ENCODE measurements at regions not wholly inside any gene's neighbourhood (a gene's known extent, or its start where the extent isn't known, plus 50 kb on each side); places are given as distances from the start of the nearest gene placed in this dataset.
"Not testable (repeated sequence)": the region's sequence is repeated elsewhere in the genome, so short reads cannot be mapped to it uniquely, and the experiment has no call there.

DNA sequence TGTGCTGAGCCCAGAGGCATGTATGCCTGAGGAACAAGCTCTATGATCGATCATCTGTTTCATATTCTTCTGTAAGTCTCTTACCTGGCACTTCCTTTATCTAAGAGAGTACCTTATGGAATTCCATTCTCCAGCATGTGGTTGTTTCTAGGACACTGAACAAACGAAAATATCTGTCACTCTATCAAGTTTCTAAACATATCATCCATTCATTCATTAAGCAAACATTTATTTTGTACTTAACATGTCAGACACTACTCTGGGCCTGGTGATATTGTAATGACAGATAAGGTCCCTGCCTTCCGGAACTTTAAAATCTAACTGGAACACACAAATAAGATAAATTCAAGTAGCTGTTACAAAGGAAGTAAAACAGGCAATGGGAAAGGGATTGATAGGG, 477.1 kb downstream of the IGSF11 start:
- no peak for DNase-seq (ENCODE audit: low read depth)

DNA sequence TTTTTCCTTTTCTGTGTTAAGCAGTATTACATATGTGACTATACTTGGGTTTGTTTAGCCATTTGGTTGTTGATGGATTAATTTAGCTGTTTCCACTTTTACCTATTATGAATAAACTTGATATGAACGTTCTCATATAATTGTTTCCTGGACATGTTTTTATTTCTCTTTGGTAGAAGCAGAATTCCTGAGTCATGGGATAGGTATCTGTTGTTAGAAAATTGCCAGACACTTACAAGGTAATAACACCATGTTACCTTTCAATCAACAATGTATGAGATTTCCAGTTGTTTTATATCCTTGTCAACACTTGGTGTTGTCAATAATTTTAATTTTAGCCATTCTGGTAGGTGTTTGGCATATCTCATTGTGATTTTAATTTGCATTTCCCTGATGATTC, 475.4 kb downstream of the IGSF11 start:
- DNase-seq (ENCODE audit: low read depth): no peak

DNA sequence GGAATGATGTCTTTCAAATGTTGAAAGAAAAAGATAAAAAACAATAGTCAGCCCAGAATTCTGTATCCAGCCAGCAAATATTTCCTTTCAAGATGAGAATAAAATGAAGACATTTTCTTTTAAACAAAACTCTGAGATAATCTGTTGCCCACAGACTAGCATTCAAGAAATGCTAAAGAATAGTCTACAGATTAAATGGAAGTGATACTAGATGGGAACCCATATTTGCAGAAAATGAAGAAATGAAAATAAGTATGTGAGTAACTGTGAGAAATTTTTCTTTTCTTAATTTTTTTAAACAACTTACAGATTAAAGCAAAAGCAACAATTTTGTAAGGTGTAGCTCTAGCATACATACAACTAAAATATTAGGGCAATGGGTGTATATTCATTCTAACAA, 469.8 kb downstream of the IGSF11 start:
- DNase-seq (ENCODE audit: low read depth): no peak

DNA sequence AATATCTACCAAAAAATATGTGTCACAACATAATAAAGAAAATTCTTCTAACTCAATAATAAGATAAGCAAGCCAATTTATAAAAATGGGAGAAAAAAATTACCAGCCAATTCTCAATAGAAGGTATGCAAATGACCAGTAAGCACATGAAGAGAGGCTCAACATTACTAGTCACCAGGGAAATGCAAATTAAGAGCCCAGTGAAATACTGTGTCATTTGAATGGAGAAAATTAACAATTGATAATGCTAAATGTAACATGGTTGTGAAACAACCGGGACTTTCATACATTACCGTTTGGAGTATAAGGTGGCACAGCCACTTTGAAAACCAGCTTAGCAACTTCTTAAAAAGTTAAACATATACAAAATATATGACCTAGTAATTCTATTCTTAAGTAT, 460.7 kb downstream of the IGSF11 start:
- DNase-seq (ENCODE audit: low read depth): no peak

DNA sequence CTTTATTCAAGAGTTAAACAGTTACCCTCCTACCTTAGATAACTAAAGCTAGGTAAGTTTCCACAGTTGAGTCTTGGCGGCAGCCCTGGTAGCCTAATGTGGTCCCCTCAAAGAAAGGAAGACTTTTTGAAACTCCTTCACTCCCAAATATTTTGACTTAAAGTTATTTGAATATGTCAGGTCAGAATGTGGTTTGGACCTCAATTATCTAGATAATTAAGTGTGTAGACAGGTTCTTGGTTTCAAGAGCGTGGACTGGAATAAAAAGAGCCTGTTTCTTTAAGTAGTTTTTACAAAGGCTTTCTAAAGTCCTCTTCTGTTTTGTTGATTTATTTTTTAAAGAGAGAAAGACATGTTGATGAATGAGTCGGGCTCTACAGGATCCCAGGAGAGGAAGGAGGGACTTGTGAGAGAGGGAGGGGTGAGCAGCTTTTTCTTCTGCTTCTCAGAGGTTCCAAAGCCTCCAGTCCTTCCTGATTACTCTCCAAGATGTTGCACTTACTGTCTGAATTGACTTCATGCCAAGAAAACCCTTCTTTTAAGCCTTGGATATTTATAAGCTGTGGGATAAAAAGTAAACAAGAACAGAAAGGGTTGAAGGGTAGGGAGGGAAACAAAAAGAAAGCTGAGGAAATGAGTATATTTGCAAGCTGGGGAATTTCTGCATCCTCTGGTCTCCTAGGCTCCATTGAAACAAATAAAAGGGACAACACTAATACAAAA, 457.4 kb downstream of the IGSF11 start:
- no peak for DNase-seq (ENCODE audit: low read depth)

DNA sequence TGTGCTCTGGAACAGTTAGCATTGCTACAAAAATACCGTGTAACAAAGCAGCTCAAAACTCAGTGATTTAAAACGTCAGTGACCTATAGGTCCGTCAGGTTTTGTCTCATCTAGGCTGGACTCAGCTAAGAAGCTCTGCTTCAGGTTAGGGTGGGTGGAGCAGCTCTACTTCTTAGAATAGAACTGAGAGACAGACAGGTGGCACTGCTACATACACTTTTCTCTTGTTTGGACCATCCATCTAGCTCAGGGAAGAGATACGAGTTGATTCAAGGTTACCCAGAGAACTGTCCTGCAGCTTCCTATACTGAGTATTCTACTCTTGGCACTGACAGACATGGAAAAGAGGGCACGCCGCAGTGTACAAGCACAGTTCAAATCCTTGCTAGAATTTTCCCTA, 456.1 kb downstream of the IGSF11 start:
- no peak for DNase-seq (ENCODE audit: low read depth)

DNA sequence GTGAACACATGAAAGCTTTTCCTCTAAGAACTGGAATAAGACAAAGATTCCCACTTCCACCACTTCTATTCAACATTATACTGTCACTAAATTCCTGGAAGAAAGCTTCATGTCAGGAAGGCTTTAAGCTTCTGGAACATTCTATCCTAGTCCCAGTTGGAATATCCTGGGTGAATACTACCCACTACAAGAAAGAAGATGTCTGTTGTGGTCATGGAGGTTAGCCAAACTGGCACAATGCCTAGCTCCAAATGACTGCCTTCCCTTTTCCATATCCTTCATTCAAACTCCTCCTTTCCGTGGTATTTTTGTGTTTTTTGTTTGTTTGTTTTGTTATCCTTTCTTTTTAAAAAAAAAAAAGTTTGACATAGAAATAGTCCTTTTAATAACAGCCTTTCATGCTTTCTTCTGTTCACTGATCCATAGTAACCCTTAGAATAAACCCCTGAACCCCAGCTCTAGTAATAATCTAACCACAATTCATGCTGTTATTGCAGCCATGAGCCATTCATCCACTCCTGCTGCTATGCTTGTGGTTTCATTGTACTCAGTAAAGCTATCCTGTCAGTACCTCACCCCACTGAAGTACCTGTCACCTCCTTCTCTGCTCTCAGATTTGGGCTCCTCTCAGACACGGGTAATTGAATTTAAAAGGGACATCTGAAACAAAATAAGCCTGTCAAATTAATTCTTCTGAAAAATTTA, 447.5 kb downstream of the IGSF11 start:
- no peak for DNase-seq (ENCODE audit: low read depth)

DNA sequence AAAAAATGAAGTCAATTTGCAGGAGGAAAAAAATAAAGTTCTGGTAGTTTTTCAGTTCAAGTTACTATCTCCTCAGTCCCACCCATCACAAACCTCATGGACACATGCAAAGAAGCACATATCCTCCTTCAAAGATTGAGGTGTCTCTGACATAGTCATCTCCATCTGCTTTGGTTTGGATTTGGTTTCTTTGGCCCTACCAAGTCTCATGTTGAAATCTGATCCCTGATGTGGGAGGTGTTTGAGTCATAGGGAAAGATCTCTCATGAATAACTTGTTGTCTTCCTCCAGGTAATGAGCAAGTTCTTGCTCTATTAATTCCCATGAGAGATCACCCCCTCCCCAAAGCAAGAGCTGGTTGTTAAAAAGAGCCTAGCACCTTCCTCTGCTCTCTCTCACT, 446.8 kb downstream of the IGSF11 start:
- DNase-seq (ENCODE audit: low read depth): no peak

DNA sequence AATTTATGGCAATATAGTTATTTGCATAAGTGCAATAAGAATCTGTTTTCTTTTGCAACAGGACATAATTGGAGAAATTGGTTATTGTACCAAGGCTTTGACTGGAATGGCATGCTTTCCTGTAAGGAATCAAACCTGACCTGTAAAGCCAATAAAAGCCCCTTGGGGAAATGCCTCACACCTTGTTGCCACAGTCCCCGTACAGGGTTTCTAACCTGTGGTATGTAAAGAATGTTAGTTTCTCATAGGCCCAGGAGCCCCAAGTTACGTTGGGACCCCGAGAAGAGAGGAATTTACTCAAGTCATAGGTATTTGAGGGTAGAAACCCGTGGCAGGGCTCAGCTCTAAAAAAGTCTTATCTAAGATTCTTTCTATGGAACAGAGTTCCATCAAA, 441.4 kb downstream of the IGSF11 start:
- no peak for DNase-seq (ENCODE audit: low read depth)

DNA sequence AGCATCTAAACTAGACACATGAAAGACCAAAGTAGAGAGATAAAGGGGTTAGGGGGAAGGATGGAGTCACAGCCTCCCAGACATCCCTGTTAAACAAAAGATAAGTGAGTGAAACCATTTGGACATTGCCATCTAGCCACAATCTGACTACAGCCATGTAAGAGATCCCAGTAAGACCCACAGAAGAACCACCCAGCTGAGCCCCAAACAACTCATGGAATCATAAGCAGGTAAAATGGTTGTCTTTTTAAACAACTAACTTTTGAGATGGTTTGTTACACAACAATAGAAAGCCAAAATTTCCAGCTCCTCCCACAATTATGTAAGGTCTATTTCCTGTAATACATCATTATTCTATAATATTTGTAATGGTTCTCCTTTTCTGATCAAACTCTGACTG, 437.5 kb downstream of the IGSF11 start:
- no peak for DNase-seq (ENCODE audit: low read depth)

DNA sequence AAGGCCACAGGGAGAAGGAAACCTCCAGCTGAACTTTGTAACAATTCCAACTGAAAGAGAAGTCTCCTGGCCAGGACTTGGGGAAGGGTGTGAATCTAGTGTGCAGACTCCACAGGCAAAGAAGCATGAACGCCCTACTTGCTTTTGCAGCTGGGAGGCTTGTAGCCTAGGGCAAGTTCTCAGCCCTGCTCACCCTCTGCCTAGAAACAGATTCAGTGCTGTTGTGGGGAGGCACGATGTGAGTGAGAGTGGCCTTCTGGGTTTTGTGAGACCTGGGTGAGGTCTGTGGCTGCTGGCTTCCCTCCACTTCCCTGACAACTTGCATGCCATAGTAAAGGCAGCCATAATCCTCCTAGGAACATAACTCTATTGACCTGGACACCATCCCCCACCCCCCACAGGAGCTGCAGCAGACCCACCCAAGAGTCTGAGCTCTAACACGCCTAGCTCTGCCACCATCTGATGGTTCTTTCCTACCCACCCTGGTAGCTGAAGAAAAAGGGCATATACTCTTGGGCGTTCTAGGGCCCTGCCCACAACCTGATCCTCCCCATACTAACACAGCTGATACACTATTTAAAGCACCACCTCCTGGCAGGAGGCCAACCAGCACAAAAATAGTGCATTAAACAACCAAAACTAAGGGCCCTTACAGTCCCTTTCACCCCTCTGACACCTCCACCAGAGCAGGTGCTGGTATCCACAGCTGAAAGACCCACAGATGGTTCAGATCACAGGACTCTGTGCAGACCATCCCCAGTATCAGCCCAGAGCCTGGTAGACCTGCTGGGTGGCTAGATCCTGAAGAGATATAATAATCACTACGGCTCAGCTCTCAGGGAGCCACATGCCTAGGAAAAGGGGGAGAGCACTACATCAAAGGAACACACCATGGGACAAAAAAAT, 426.5 kb downstream of the IGSF11 start:
- DNase-seq (ENCODE audit: low read depth): no peak

DNA sequence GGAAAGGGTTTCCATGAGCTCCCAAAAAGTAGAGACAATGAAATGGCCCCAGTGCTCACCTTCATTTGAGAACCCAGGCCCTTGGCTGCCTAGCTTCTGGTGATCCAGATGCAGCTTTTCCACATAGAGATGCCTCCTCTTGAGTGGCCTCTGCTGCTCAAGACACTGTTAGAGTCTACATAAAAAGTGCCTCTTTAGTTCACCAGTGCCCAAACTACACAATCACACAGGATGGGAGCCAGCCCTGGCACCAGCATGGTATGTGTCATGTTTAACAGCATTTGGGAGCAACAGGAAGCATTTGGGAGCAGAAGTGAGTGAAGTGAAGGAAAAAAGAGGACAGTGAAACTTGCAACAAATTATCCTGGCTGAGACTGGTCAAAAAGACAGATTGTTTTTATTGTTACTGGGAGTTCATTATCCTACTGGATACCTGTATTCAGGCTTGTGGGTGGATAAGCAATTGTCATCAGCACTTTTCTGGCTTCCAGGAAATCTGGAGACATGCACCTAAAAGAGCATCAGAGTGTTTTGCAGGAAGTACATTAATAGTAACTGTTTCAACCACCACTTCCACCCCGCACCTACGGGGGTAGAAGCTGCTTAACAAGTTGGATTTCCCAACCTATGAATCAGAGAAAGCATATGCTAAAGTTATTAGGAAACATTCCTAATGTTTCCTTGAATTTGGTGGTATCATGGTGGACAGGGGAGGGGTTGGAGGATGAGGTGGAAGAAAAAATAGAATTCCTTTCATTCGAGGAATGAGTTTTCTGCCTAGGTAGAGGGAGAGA, 416.2 kb downstream of the IGSF11 start:
- DNase-seq (ENCODE audit: low read depth): no peak

DNA sequence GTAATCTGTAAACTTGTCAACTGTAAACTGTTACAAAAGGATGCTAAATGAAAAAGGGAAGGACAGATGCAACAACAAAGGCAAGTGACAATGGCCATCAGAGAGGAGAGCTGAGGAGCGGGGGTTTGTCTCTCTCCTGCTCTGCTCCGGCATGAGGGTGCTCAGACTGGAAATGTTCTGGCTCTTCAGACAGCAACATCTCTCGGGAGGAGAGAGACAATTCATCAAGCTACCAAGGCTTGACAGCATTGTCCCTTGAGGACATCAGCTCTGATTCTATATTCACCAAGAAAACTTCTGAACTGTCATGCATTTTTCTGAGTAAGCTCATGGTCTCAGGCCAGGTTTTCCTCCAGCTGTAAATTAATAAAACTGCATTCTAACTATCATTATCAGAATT, 408.2 kb downstream of the IGSF11 start:
- no peak for DNase-seq (ENCODE audit: low read depth)

DNA sequence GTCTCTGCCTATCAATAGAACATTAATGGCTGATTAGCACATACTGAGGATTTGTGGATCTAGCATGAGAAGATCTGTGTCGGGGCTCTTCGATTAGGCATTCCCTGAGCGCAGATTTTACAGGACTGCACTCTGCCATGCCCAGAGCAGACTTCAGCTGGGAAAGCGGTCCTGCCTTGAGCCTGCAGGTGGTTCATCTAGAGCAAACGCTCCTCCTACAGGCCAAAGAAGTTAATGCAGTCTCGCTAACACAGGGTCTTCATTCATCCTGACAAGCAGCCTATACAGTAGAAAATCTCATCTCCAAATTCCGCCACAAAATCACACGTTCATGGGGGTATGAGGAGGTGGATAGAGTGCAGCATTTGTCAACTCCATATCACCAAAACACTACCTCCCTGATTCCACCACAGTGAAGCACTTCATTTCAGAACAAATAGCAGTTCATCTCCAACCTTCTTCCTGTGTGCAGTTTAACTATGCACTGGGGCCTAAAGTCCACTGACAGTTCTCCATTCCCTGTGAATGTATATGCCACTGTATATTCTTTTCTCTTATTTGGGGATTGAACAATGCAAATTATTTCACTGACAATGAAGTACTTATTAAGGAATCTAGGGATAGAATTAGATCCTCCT, 405.8 kb downstream of the IGSF11 start:
- no peak for DNase-seq (ENCODE audit: low read depth)

DNA sequence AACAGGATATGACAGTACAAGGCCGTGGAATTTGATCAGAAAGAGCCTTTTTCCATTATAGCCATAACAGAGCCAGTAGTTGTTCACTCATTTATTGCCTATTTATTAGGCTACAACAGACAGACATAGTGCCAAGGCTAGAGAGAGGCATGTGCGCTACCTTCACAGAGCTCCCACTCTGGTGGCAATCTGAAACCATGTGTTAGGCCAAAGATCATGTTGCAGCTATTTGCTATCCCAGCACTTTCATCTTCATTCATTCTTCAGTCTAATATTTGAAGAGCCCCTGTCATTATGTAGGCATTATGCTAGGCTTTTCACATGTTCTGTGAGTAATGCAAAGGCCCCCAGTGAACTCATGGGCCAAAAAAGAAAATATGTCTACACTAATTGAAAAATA, 404.8 kb downstream of the IGSF11 start:
- DNase-seq (ENCODE audit: low read depth): no peak

DNA sequence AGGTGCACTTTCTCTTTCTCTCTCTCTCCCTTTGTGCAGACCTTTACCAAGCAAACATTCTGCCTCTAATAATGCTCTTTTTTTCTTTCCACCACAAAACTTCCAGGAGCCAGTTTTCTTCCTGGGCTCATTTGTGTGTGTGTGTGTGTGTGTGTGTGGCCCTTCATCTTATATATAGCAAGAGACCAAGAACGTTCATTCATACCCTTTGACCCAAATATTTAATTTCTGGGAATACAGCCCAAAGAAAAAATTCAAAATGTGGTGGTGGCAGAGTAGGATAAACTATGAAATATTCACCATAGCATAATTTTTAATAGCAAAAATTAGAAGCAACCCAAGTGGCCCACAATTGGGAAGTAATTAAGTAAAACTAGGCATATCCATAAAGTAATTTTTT, 398.9 kb downstream of the IGSF11 start:
- no peak for DNase-seq (ENCODE audit: low read depth)

DNA sequence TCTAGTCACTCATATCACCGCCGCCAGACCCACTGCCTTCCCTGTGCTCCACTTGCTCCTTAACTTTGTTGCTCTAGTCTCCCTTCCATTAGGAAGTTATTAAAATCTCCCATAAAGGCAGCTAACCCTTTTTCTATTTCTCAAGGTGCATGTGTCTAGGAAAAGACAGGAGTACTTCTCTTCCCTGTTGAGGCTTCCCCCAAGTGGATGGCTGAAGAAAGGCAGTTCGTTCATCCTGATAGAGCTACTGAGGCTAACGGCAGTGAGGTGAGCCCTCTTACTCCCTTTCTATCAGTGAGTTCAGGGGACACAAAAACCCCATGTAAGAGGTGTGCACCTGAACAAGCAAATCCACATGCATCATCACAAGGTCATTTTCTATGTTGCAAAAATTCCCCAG, 397.8 kb downstream of the IGSF11 start:
- no peak for DNase-seq (ENCODE audit: low read depth)

DNA sequence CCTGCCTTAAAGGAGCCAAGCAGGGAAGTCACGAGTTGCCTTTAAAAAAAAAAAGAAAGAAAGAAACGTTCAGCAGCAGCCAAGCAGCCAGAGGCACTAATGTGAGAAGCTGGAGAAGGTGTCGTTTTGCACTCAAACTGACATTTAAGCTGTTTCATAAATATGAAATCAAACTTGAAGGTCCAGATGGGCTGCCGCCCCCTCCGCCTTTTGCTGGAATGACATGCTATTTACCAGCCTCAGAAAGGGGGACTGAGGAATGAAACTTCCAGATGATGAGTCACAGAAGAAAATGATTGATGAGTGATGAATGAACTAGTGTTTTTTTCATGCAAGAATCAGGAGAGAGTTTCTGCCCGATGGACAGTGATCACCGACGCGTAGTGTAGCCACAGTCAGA, 396.8 kb downstream of the IGSF11 start:
- no peak for DNase-seq (ENCODE audit: low read depth)

DNA sequence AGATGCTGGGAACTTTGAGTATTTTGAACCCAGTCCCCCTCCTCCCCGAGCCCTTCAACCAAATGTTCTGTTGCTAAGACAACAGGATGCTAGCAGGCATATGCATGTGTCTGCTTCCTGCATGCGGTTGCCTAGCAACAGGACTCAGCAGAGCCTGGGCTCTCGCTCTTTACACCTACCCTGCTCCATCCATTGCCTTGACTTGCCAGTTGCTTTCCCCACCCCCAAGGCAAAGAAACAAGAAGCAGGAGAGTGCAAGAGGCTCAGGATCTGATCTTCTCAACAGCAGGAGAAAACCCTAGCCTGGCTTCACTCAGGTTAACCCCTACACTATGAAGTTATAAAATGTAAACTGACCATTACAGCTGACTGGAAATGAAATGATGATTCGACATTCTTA, 393.0 kb downstream of the IGSF11 start:
- no peak for DNase-seq (ENCODE audit: low read depth)

DNA sequence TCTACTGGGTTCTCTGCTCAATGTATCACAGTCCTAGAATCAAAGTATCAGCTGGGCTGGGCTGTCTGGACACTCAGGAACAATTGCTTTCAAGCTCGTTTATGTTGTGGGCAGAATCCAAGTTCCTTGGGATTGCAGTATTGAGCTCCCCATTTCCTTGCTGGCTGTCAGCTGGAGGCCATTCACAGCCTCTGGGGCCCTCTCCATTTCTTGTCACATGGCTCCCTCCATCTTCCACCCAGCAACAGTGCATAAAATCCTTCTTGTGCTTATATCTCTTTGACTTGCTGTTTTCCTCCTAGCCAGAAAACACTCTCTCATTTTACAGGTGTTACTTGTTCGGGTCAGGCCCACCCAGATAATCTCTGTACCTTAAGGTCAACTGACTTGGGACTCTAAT, 363.5 kb downstream of the IGSF11 start:
- DNase-seq (ENCODE audit: low read depth): no peak

DNA sequence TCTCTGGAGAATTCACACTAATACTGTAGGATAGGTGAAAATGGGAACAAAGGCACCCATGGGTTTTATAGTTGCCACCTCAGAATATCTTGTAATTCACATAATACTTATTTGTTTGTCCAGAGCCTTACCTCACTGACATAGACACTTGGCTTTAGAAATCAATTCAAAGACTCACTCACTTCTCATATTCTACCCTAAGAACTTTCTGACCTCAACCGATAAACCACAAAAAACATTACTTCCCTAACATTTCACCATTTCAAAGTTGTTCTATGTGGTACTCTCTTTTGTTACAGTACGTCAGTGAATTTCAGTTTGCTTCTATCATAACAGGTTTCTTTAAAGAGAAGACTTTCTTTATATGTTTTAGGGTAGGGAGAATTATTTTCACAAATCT, 359.3 kb downstream of the IGSF11 start:
- no peak for DNase-seq (ENCODE audit: low read depth)

DNA sequence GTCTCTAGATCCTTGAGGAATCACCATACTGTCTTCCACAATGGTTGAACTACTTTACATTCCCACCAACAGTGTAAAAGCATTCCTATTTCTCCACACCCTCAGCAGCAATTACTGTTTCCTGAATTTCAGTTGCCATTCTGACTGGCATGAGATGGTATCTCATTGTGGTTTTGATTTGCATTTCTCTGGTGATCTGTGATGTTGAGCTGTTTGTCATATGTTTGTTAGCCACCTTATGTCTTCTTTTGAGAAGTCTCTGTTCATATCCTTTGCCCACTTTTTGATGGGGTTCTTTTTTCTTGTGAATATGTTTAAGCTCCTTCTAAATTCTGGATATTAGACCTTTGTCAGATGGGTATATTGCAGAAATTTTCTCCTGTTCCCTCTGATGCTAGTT, 356.0 kb downstream of the IGSF11 start:
- not testable (repeated sequence) for DNase-seq (ENCODE audit: low read depth)

All from stimulated activated CD8-positive, alpha-beta memory T cell treated with anti-CD3 and anti-CD28 coated beads, Interleukin-7, amount 100 ng/mL, for 24 hours (primary cell).